Stimulated activated CD4-positive, alpha-beta T cell treated with anti-CD3 and anti-CD28 coated beads, Interleukin-2, amount 100 ng/mL, for 4 hours (primary cell): ENCODE measurements at regions not wholly inside any gene's neighbourhood (a gene's known extent, or its start where the extent isn't known, plus 50 kb on each side); places are given as distances from the start of the nearest gene placed in this dataset.

ENCODE experiments used
- DNase-seq: peaks from one replicate; pipeline ENCODE4 v3.0.0-alpha.2; 2020; ENCODE audit warnings: low read depth

DNA sequence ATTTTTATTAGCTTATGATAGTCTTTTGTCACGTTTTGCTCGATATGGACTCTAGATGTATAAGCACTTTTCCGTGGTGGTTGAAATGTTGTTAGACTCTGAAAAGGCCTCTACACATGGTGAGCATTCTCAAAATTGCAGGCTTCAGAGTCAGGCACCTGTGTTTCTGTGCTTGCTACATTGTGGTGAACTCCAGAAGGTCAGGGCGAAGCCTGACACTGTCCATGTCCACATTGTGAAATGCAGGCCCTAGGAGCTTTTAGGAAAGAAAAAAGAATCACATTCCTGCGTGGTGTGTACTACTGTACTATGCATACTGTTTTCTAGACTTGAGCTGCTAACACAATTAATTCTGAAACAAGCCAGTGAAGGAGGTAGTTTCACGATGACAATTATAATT is 86.3 kb downstream of the HS3ST1 start:
- DNase-seq = no peak

GRCh38 chr4:11341337-11342043 is 87.2 kb downstream of the HS3ST1 start:
- DNase-seq = no peak

DNA sequence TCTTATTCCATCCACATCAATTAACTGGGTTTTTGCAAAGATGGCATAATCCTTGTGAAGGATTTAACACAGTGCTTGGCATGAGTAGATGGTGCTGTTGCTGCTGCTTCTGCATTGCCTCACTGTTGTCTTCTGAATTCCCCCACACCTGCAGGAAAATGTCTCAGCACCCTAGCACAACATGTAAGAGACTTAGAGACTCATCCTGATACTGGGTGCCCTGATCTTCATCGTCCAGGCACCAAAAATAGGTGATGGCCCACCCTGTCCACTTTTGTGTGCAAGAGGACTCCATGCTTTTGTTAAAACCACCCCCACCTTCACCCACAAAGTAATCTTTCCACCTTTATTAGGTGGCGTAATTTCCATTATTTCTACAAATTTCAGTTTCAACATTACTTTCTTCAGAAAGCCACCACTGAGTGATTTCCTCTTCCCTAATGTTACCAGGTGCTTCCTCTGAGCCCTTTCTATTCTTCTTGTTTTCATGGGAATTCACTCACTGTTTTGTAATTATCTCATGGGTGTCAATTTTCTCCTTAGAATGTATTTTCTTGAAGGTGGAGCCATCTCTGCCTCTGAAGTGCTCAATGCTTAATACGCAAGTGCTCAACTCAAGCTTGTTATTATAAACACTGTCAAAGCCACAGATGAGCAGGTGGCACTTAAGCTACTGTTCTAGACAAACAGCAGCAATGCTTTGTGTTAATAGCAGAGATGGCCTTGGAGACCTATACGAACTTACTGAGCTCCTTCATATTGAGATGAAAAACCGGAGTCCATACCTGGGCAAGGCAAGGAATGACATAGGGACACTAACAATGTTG is 89.5 kb downstream of the HS3ST1 start:
- no peak for DNase-seq

DNA sequence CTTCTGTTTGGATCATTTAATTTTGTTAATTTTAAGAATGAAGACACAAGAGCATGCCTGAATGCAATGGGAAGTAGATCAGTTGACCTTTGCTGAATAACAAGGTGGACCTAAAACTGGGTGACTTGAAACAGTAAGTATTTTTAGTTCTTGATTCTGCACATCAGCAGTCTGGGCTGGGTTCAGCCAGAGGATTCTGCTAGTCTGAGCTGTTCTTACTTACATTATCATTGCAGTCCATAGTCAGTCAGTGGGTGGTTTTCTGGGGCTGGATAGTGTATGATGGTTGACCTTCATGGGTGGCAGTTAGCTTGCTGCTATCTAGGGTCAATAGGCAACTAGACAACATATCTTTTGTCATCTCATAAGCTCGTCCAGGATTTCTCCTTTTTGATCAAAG is 91.4 kb downstream of the HS3ST1 start:
- DNase-seq = no peak

DNA sequence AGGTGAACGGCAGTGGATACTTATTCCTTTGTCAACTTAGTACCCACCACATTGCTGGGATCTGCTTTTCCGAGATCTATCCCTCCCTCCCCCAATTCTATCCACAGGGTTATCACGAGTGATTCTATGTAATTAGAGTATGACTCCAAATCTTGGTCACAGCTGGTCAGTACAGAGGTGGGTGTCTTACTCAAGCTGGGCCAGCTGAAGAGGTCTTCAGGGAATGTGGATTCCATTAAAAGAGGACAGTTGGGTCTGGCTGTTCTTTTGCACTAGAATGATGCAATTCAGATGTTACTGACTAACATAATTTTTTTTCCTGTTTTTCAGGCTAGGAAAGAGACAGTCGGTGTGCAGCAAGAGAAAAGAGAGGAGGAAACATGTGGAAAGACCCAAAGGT is 92.3 kb downstream of the HS3ST1 start:
- no peak for DNase-seq

DNA sequence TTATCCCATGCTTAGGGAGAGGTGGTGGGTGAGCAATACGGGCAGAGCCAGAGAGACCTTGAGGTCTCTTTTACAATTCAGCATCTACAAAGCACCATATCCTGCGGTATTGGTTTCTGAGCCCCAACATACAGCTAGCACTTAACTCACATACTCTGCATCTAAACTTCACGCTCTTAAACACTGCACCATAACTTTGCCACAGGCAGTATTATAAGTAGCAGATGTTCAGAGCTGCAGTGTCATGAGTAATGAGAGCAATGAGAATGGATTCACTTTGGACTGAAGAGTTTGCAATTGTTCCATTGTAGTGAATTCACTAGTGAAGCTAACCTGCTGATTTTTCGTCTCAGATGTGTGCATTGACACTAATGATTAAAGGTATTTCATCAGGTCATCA is 93.8 kb downstream of the HS3ST1 start:
- DNase-seq = no peak

DNA sequence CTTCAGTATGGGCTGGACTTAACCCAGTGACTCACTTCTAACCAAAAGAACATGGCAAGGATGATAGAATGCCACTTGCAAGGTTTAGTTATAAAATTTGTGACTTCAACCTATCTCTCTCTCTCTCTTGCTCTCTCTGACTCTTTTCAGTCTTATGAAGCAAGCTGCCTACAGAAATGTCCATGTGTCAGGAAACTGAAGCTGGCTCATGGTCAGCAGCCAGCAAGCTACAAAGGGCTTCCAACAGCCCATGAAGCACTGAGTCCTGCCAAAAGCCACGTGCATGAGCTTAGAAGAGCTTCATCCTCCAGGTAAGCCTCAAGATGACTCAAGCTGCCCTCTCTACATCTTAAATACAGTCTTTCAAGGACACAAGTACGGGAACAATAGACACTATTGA is 100.3 kb downstream of the HS3ST1 start:
- DNase-seq = no peak

GRCh38 chr4:11326021-11326420 is 102.7 kb downstream of the HS3ST1 start:
- no peak for DNase-seq

DNA sequence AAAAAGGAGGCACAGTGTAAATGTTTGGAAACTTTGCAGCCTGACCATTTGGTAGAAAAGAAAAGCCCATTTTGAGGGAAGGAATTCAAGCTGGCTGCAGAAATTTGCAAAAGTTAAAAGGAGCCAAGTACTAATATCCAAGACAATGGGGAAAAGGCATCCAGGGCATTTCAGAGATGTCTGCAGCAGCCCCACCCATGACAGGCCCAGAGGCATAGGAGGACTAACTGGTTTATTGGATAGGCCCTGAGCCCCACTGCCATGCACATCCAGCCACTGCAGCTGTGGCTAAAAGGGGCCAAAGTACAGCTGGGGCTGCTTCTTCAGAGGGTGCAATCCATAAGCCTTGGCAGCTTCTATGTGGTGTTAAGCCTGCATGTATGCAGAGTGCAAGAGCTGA is 104.9 kb downstream of the HS3ST1 start:
- DNase-seq = no peak

DNA sequence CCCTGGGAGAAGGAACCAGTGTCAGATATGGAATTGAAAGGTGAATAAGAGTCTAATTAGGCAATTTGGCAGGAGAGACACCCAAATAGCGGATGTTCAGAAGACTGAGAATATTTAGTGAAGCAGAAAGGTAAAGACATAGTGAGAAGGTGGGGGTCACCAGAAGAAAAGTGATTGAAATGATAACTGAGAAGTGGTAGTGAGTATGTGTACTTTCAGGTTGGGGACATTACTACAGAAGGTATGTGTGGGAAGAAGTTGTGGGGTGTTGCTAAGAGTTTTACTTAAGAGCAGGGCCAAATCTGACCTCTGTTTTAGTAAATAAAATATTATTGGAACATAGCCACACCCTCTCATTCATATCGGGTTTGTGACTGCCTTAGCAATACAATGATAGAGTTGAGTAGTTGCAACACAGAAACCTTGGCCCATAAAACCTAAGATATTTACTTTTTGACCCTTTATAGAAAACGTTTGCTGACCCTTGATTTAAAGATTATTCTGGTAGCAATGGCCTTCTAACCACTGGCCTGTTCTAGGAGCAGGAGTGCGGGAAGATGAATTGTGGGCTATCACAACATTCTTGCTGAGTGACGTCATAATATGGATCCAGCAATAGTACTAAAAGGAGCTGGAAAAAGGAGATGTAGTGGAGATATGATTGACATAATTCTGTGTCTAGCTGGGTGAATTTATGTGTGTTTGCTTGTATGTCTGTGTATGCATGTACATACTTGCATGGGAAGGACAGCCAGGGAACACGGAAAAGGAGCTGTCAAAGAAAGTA is 115.3 kb downstream of the HS3ST1 start:
- no peak for DNase-seq

- DNase-seq = no peak
Observed at GRCh38 chr4:11312389-11312788, 116.3 kb downstream of the HS3ST1 start.

DNA sequence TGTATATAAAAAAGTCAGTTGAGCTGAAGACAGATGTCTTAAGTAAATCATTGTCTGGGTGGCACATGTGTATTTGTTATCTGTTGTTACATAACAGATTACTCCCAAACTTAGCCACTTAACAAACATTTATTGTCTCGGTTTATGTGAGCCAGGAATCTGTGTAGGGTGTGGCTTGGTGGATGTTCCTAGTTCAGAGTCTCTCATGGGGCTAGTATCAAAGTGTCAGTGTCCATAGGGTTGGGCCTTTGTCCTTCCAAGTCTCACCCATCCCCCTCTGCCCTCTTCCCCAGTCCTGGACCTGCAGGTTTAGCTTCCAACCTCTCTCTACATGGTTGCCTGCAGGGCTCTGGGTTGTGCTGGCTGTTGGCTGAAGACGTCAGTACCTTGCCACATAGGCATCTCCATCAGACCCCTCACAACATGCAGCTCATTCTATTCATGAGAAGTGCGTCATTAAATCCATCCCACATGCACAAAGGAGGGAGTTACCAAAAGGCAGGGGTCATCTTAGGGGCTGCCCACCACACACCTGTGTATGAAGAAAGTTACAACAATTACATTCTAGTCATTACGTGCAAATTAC is 127.5 kb downstream of the HS3ST1 start:
- no peak for DNase-seq

DNA sequence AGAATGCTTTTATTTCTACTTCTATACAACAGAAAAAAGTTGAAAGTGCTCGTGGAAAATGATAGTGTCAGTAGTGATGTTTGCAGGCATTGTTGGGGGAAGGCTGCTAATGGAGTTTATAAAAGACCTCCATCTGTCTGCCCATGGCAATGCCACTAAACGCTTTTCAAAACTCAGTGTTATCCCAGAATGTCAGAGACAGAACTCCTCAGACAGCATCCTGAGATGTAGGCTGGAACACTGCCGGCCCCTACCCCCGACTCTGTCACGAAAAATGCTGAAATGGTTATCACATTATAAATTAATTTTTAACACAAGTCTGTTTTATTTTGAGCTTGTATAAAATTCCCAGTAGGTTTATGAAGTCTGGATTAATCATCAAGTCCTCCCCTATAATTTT is 128.9 kb downstream of the HS3ST1 start:
- DNase-seq = no peak

GRCh38 chr4:11299016-11299415 is 129.7 kb downstream of the HS3ST1 start:
- DNase-seq = no peak

GRCh38 chr4:11298451-11298850 is 130.2 kb downstream of the HS3ST1 start:
- DNase-seq = no peak

DNA sequence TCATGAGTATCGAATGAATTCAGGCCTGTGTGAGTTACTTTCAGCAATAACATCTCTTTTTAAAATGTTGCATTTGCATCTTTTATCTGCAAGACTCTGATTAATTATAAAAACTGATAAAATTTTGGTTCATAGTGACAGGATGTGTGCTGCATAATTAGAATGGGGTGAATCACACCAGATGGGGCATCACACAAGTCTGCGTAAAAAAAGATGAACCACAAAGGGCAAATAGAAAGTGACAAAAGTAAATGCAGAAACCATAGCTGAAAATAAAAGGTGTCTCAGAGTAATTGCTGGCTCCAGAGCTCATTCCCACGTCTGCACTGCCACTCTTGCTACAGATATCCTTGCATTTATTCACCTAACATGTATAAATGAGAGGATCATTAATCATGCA is 131.1 kb downstream of the HS3ST1 start:
- no peak for DNase-seq

DNA sequence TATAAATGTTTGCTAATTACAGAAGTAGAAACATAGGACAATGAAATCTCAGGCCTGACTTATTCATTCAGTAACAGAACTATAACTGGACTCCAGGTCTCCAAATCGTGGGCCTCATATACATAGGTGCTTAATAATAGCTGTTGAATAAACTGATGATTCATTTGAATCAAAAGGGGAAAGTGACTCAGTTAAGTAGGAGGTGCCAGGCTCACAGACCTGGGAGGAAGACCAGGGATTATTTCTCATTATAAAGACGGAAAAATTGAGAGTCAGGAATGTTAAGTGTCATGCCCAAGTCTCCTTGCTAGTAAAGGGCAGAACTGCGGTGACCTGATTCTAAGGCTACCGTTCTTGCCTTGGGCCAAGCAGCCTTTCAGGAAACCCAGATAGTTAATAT is 131.5 kb downstream of the HS3ST1 start:
- DNase-seq = no peak

DNA sequence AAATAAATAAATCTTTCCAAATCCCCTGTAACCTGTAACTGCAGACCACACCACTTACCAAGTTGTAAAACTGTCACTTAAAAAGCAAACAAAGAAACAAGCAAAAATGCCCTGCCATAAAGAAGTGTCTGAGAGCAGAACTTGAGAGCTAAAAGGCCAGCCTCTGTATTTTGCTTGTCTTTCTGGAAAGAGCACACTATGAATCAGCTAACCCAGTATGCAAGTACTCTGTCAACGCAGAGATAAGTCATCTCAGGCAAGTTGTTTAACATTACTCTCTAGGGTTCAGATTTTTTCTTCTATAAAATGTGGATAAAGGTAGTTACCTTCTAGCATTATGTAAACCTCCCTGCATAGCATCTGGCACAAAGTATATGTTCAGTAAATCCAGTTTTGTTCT is 134.8 kb downstream of the HS3ST1 start:
- DNase-seq = no peak

- no peak for DNase-seq
Observed at GRCh38 chr4:11287055-11287454, 141.6 kb downstream of the HS3ST1 start.

GRCh38 chr4:11286533-11286932 is 142.2 kb downstream of the HS3ST1 start:
- DNase-seq = no peak

DNA sequence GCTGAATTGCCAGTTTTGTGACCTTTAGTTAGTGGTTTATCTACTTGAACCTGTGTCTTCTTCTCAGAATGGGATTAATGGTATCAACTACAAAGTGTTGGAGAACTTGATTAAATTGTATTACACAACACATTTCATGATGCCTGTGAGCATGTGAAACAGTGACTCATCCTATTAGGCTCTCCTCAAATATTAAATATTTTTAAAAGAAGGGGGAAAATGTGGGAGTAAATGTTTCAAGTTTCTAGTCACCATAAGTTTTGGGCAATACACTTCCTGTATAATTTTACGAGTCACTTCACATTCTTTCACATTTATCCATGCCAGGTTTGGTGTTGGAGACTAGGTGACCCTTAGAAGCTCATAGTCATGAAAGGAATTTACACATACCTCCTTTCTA is 147.0 kb downstream of the HS3ST1 start:
- no peak for DNase-seq

GRCh38 chr4:11271263-11271662 is 157.4 kb downstream of the HS3ST1 start:
- no peak for DNase-seq

- DNase-seq = no peak
Observed at GRCh38 chr4:11268149-11268548, 160.5 kb downstream of the HS3ST1 start.
